ENCODE measurements at regions not wholly inside any gene's neighbourhood (a gene's known extent, or its start where the extent isn't known, plus 50 kb on each side); places are given as distances from the start of the nearest gene placed in this dataset.

DNA sequence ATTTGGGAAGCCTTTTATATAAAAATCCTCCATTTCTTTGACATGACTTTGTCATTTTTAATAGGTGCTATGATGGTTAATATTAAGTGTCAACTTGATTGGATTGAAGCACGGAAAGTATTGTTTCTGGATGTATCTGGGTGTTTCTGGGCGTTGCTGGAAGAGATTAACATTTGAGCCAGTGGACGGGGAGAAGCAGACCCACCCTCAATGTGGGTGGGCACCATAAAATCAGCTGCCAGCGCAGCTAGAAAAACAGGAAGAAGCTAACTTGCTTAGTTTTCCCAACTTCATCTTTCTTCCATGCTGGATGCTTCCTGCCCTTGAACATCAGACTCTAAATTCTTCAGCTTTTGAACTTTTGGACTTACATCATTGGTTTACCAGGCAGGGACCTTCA, 1003.0 kb downstream of the SORCS3 start:
- TF ChIP-seq CTCF (IDR thresholded peaks at IDR 0.05; ENCODE audit: extremely low read depth, missing control alignments): no peak
- no peak for DNase-seq (ENCODE audit: low spot score)

DNA sequence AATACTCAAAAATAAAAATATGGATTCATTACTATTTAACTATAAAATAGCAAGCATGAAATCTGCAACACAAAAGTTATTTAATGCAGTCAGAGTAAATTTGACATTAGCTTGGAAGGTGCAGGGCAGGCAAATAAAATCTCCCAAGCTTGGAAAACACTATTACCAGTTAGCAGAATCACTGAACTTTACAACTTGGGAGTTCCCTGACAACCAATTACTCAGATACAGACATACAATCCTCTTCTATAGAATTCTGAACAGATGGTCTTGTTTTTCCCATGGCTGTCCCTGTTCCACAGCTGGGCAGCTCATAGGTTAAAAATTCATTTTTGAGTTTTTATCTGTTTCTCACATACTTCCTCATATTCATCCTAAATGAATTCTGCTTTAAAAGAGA, 1002.6 kb downstream of the SORCS3 start:
- no peak for TF ChIP-seq CTCF (IDR thresholded peaks at IDR 0.05; ENCODE audit: extremely low read depth, missing control alignments)

GRCh38 chr10:105634281-105634680, 993.2 kb downstream of the SORCS3 start:
- no peak for TF ChIP-seq CTCF (IDR thresholded peaks at IDR 0.05; ENCODE audit: extremely low read depth, missing control alignments)
- DNase-seq (ENCODE audit: low spot score): no peak

More for the DNA sequence above, 1002.6 kb downstream of the SORCS3 start:
- no peak for DNase-seq (ENCODE audit: low spot score)

- no peak for TF ChIP-seq CTCF (IDR thresholded peaks at IDR 0.05; ENCODE audit: extremely low read depth, missing control alignments)
- DNase-seq (ENCODE audit: low spot score): no peak
Observed at GRCh38 chr10:105615715-105616365, 974.8 kb downstream of the SORCS3 start.

GRCh38 chr10:105611244-105611798, 970.2 kb downstream of the SORCS3 start:
- no peak for DNase-seq (ENCODE audit: low spot score)
- TF ChIP-seq CTCF (IDR thresholded peaks at IDR 0.05; ENCODE audit: extremely low read depth, missing control alignments): no peak

DNA sequence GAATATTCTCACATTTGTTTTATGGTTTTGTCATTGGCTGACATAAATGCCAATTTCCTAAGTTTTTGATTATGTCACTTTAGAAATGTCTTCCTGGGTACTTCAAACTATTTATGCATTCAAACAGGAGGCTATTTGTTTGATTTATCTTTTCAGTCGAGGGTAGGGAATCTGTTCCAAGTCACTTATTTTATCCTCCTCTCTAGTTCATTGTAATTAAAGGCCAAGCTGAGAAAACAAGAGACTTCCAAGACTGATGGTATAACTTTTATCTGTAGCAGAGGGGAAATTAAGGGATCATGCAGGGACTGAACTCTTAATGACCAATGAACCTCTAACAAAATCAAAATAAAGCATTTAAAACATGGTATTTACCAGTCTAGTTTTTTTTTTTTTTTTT, 968.4 kb downstream of the SORCS3 start:
- no peak for DNase-seq (ENCODE audit: low spot score)
- TF ChIP-seq CTCF (IDR thresholded peaks at IDR 0.05; ENCODE audit: extremely low read depth, missing control alignments): no peak

- TF ChIP-seq CTCF (IDR thresholded peaks at IDR 0.05; ENCODE audit: extremely low read depth, missing control alignments): no peak
- DNase-seq (ENCODE audit: low spot score): no peak
Observed at GRCh38 chr10:105605918-105606317, 964.8 kb downstream of the SORCS3 start.

Data from GM20000 (cell line).